Coronary artery (tissue), 2 donors: ENCODE measurements at regions not wholly inside any gene's neighbourhood (a gene's known extent, or its start where the extent isn't known, plus 50 kb on each side); places are given as distances from the start of the nearest gene placed in this dataset.
"Not testable (repeated sequence)": the region's sequence is repeated elsewhere in the genome, so short reads cannot be mapped to it uniquely, and the experiment has no call there.

Experiments used
- DNase-seq: peaks from one replicate; pipeline ENCODE4 v3.0.0-alpha.2; 2017; ENCODE audit warnings: low spot score
- H3K27ac ChIP-seq, 2 donors: fragments of 200-600 bp; sonication (generic); one replicate each; pipeline ENCODE4 v1.5.1; 2016 to 2019
- H3K4me3 ChIP-seq: fragments of 200-600 bp; sonication (generic); 2 replicates; pipeline ENCODE4 v1.5.1; 2016; ENCODE audit warnings: mild to moderate bottlenecking, moderate library complexity
- CTCF ChIP-seq: fragments of 200-600 bp; sonication (generic); IDR thresholded peaks from one replicate; pipeline ENCODE4 v1.5.1; 2019; ENCODE audit warnings: antibody characterized with exemption

- H3K27ac ChIP-seq = no peak overlapping the region
- DNase-seq = peak; percentile 47
- no peak for TF ChIP-seq CTCF
- no peak overlapping the region for H3K4me3 ChIP-seq
Measured at GRCh38 chr11:112343368-112344039, 82.8 kb upstream of the PLET1 start.

- H3K4me3 ChIP-seq = no peak overlapping the region
- TF ChIP-seq CTCF = no peak
- H3K27ac ChIP-seq = no peak overlapping the region
- no peak for DNase-seq
Measured at GRCh38 chr11:112344040-112344413, 83.4 kb upstream of the PLET1 start.

- DNase-seq = no peak
- no peak for TF ChIP-seq CTCF
Measured at GRCh38 chr11:112345166-112345565, 84.5 kb upstream of the PLET1 start.

GRCh38 chr11:112345706-112346105 is 85.0 kb upstream of the PLET1 start:
- DNase-seq = peak; percentile 59
- no peak overlapping the region for H3K27ac ChIP-seq
- TF ChIP-seq CTCF = no peak
- H3K4me3 ChIP-seq = no peak overlapping the region

More at GRCh38 chr11:112345166-112345565, 84.5 kb upstream of the PLET1 start:
- no peak overlapping the region for H3K27ac ChIP-seq
- no peak overlapping the region for H3K4me3 ChIP-seq

GRCh38 chr11:112346586-112346985 is 85.9 kb upstream of the PLET1 start:
- TF ChIP-seq CTCF = no peak
- Histone ChIP-seq H3K27ac (no peak overlapping the region), H3K4me3 (no peak overlapping the region)
- DNase-seq = no peak

GRCh38 chr11:112348480-112349029 is 87.9 kb upstream of the PLET1 start:
- TF ChIP-seq CTCF = no peak
- Histone ChIP-seq H3K27ac (no peak overlapping the region), H3K4me3 (no peak overlapping the region)
- DNase-seq = peak; percentile 47

GRCh38 chr11:112351423-112351822 is 90.8 kb upstream of the PLET1 start:
- not testable (repeated sequence) for DNase-seq, H3K27ac ChIP-seq, H3K4me3 ChIP-seq
